HepG2 (cell line): ENCODE measurements at regions not wholly inside any gene's neighbourhood (a gene's known extent, or its start where the extent isn't known, plus 50 kb on each side); places are given as distances from the start of the nearest gene placed in this dataset.

Source experiments
- ARID2 ChIP-seq: sonication (generic); formaldehyde crosslinking; IDR thresholded peaks from 2 replicates; pipeline ENCODE4 v1.8.1; 2022; ENCODE audit warnings: mild to moderate bottlenecking, missing genetic modification reagents, borderline replicate concordance
- ATAD3A ChIP-seq: sonication (generic); formaldehyde crosslinking; IDR thresholded peaks from 2 replicates; pipeline ENCODE4 v1.4.0; 2020; ENCODE audit warnings: missing genetic modification reagents
- BORCS8-MEF2B ChIP-seq: sonication (generic); formaldehyde crosslinking; IDR thresholded peaks from 2 replicates; pipeline ENCODE4 v1.8.0; 2022; ENCODE audit warnings: mild to moderate bottlenecking, missing genetic modification reagents
- KDM2A ChIP-seq: sonication (generic); formaldehyde crosslinking; IDR thresholded peaks from 2 replicates; pipeline ENCODE4 v1.4.0; 2020; ENCODE audit warnings: low read depth, missing genetic modification reagents, borderline replicate concordance
- NONO ChIP-seq, 2 experiments: fragments of 450-650 bp in 1 of 2; sonication (generic) in 1 of 2; formaldehyde crosslinking in 1 of 2; IDR thresholded peaks in 1 of 2; conservative IDR thresholded peaks in 1 of 2; 2 replicates each; pipeline versions ENCODE4 v1.6.1 to v1.8.0; 2017 to 2022; ENCODE audit warnings: mild to moderate bottlenecking in 1 of 2, missing genetic modification reagents in 1 of 2, moderate library complexity in 1 of 2
- TMF1 ChIP-seq: sonication (generic); formaldehyde crosslinking; IDR thresholded peaks from 2 replicates; pipeline ENCODE4 v1.8.1; 2022; ENCODE audit warnings: low read depth, missing genetic modification reagents
- ZBTB42 ChIP-seq: sonication (generic); formaldehyde crosslinking; IDR thresholded peaks from 2 replicates; pipeline ENCODE4 v1.5.0; 2020; ENCODE audit warnings: mild to moderate bottlenecking, missing genetic modification reagents
- ZNF143 ChIP-seq: sonication (generic); formaldehyde crosslinking; IDR thresholded peaks from 2 replicates; pipeline ENCODE4 v1.4.0; 2020; ENCODE audit warnings: missing genetic modification reagents
- ZNF225 ChIP-seq: sonication (generic); formaldehyde crosslinking; IDR thresholded peaks from 2 replicates; pipeline ENCODE4 v1.4.0; 2020; ENCODE audit warnings: mild to moderate bottlenecking, missing genetic modification reagents
- ZNF329 ChIP-seq: sonication (generic); formaldehyde crosslinking; IDR thresholded peaks from 2 replicates; pipeline ENCODE4 v1.9.0; 2021; ENCODE audit warnings: low read depth, mild to moderate bottlenecking, missing genetic modification reagents
- ZNF343 ChIP-seq: sonication (generic); formaldehyde crosslinking; IDR thresholded peaks from 2 replicates; pipeline ENCODE4 v1.4.0; 2020; ENCODE audit warnings: mild to moderate bottlenecking, missing genetic modification reagents
- ZNF737 ChIP-seq: sonication (generic); formaldehyde crosslinking; IDR thresholded peaks from 2 replicates; pipeline ENCODE4 v1.5.0; 2020; ENCODE audit warnings: missing genetic modification reagents, mild to moderate bottlenecking, borderline replicate concordance
- ZNF775 ChIP-seq: sonication (generic); formaldehyde crosslinking; IDR thresholded peaks from 2 replicates; pipeline ENCODE4 v1.4.0; 2020; ENCODE audit warnings: missing genetic modification reagents, mild to moderate bottlenecking, moderate library complexity, borderline replicate concordance
- ZNF891 ChIP-seq: sonication (generic); formaldehyde crosslinking; IDR thresholded peaks from 2 replicates; pipeline ENCODE4 v1.5.0; 2020; ENCODE audit warnings: mild to moderate bottlenecking, missing genetic modification reagents
- ZSCAN31 ChIP-seq: sonication (generic); formaldehyde crosslinking; IDR thresholded peaks from 2 replicates; pipeline ENCODE4 v1.5.0; 2020; ENCODE audit warnings: low read depth, mild to moderate bottlenecking, missing genetic modification reagents
- TF ChIP-seq, protein P1 (sequence below): sonication (generic); formaldehyde crosslinking; IDR thresholded peaks from 2 replicates; pipeline ENCODE4 v1.5.1; 2020; ENCODE audit warnings: mild to moderate bottlenecking, missing genetic modification reagents, moderate library complexity
- TF ChIP-seq, protein P2 (sequence below), 2 experiments: sonication (generic) in 1 of 2; formaldehyde crosslinking in 1 of 2; IDR thresholded peaks; 2 replicates each; pipeline versions ENCODE4 v1.6.1 to v1.9.0; 2014 to 2022; ENCODE audit warnings: antibody characterized with exemption in 1 of 2, borderline replicate concordance in 1 of 2, inconsistent platforms in 1 of 2, low read depth in 1 of 2, missing genetic modification reagents in 1 of 2
- TF ChIP-seq, protein P3 (sequence below): IDR thresholded peaks from 2 replicates; pipeline ENCODE4 v1.6.1; 2016; ENCODE audit warnings: mild to moderate bottlenecking

DNA sequence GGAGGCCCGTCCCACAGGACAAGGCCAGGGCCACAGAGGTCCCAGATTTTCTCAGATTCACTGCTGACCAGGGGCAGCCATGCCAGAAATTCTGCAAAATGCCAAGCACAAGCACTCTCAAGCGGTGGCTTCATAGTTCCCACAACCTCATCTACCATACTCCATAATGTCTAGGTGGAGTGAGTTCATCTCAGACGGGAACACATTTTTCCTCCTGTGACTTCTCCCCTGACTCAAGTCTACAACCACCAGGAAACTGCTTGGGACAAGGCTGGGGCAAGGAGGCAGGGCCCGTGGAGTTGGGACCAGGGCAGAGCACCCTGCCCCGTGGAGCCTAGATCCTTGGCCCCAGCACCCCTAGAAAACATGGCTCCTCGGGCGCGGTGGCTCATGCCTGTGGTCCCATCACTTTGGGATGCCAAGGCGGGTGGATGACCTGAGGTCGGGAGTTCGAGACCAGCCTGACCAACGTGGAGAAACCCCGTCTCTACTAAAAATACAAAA, 150.7 kb upstream of the HAAO start (continued):
- TF ChIP-seq, protein P1, sequence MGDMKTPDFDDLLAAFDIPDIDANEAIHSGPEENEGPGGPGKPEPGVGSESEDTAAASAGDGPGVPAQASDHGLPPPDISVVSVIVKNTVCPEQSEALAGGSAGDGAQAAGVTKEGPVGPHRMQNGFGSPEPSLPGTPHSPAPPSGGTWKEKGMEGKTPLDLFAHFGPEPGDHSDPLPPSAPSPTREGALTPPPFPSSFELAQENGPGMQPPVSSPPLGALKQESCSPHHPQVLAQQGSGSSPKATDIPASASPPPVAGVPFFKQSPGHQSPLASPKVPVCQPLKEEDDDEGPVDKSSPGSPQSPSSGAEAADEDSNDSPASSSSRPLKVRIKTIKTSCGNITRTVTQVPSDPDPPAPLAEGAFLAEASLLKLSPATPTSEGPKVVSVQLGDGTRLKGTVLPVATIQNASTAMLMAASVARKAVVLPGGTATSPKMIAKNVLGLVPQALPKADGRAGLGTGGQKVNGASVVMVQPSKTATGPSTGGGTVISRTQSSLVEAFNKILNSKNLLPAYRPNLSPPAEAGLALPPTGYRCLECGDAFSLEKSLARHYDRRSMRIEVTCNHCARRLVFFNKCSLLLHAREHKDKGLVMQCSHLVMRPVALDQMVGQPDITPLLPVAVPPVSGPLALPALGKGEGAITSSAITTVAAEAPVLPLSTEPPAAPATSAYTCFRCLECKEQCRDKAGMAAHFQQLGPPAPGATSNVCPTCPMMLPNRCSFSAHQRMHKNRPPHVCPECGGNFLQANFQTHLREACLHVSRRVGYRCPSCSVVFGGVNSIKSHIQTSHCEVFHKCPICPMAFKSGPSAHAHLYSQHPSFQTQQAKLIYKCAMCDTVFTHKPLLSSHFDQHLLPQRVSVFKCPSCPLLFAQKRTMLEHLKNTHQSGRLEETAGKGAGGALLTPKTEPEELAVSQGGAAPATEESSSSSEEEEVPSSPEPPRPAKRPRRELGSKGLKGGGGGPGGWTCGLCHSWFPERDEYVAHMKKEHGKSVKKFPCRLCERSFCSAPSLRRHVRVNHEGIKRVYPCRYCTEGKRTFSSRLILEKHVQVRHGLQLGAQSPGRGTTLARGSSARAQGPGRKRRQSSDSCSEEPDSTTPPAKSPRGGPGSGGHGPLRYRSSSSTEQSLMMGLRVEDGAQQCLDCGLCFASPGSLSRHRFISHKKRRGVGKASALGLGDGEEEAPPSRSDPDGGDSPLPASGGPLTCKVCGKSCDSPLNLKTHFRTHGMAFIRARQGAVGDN: 0 out of 2 replicates have a peak, but pooled peaks have one; percentile 3
- TF ChIP-seq ZNF775 (CRISPR knock-in tag) (no peak), ZNF737 (CRISPR knock-in tag) (0 out of 2 replicates have a peak, but pooled peaks have one; percentile 20), BORCS8-MEF2B (CRISPR knock-in tag) (peak; percentile 35; the same call in 1 of the 2 replicates), ZNF225 (CRISPR knock-in tag) (no peak), ATAD3A (no peak), KDM2A (CRISPR knock-in tag) (no peak), ZNF329 (CRISPR knock-in tag) (no peak), ZNF143 (CRISPR knock-in tag) (peak; percentile 30; the same call in 1 of the 2 replicates), ZNF343 (CRISPR knock-in tag) (no peak), TMF1 (CRISPR knock-in tag) (0 out of 2 replicates have a peak, but pooled peaks have one; percentile 34), ZSCAN31 (CRISPR knock-in tag) (no peak), NONO (IDR thresholded peaks at IDR 0.05) (no peak), NONO (CRISPR knock-in tag; conservative IDR thresholded peaks at IDR 0.05) (no peak), ZNF891 (CRISPR knock-in tag) (peak; percentile 40; the same call in 1 of the 2 replicates), ZBTB42 (CRISPR knock-in tag) (no peak), ARID2 (peak; percentile 40; the same call in 1 of the 2 replicates)
- TF ChIP-seq, protein P2, sequence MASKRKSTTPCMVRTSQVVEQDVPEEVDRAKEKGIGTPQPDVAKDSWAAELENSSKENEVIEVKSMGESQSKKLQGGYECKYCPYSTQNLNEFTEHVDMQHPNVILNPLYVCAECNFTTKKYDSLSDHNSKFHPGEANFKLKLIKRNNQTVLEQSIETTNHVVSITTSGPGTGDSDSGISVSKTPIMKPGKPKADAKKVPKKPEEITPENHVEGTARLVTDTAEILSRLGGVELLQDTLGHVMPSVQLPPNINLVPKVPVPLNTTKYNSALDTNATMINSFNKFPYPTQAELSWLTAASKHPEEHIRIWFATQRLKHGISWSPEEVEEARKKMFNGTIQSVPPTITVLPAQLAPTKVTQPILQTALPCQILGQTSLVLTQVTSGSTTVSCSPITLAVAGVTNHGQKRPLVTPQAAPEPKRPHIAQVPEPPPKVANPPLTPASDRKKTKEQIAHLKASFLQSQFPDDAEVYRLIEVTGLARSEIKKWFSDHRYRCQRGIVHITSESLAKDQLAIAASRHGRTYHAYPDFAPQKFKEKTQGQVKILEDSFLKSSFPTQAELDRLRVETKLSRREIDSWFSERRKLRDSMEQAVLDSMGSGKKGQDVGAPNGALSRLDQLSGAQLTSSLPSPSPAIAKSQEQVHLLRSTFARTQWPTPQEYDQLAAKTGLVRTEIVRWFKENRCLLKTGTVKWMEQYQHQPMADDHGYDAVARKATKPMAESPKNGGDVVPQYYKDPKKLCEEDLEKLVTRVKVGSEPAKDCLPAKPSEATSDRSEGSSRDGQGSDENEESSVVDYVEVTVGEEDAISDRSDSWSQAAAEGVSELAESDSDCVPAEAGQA (IDR thresholded peaks at IDR 0.05; ENCODE audit: low read depth): no peak
- TF ChIP-seq, protein P2 (CRISPR knock-in tag; IDR thresholded peaks at IDR 0.05; ENCODE audit: borderline replicate concordance): no peak
- TF ChIP-seq, protein P3, sequence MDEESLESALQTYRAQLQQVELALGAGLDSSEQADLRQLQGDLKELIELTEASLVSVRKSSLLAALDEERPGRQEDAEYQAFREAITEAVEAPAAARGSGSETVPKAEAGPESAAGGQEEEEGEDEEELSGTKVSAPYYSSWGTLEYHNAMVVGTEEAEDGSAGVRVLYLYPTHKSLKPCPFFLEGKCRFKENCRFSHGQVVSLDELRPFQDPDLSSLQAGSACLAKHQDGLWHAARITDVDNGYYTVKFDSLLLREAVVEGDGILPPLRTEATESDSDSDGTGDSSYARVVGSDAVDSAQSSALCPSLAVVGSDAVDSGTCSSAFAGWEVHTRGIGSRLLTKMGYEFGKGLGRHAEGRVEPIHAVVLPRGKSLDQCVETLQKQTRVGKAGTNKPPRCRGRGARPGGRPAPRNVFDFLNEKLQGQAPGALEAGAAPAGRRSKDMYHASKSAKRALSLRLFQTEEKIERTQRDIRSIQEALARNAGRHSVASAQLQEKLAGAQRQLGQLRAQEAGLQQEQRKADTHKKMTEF (CRISPR knock-in tag): no peak
